GM18517 (cell line): ENCODE measurements at regions not wholly inside any gene's neighbourhood (a gene's known extent, or its start where the extent isn't known, plus 50 kb on each side); places are given as distances from the start of the nearest gene placed in this dataset.

Experiments used
- ATAC-seq: cut with Tn5 transposase; IDR thresholded peaks from one replicate; pipeline ENCODE4 v1.9.1; 2021; ENCODE audit warnings: mild to moderate bottlenecking, moderate library complexity; ENCODE audit not compliant: unreplicated experiment

GRCh38 chr10:70939441-70940003 lies 51.2 kb upstream of the PCBD1 start:
- no peak for ATAC-seq

- ATAC-seq = no peak
Measured at GRCh38 chr10:70940834-70941568, 52.6 kb upstream of the PCBD1 start.

DNA sequence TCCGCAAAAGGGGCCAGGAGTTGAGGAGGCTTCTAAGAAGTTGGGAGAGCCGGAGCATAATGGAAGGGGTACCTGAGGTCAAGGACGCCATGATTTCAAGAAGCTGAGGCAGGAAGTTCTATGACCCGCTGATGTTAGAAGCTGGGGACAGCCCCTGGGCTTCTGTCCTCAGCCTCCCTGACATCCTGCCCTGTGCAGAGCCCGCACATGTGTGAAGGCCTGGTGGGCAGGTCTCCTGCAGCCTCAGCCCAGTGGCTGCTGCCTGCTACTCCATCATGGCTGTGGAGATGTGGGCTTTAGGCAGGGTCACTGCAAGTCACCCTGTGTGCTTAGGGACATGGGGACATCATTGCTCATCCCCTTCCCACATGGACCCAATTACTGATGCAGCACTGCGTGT lies 53.8 kb upstream of the PCBD1 start:
- ATAC-seq = no peak

GRCh38 chr10:70942725-70943124 lies 54.4 kb upstream of the PCBD1 start:
- no peak for ATAC-seq

DNA sequence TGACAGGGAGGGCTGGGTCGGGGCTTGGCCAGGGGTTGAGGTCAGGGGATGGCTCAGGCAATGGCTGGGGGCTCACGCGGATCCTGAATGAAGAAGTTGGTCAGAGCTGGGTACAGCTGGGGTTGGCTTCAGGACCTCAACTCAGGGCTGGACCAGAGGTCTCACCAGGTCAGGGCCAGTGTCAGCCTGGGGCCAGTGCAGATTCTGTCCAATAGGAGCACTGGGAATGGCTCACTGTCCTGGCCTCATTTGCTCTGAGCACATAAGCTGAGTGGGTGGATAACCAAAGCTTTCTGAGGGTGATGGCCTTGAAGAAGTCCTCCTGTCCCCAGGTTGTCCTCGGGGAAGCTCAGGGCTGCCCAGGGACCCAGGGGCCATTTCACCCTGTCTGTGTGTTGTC lies 54.9 kb upstream of the PCBD1 start:
- no peak for ATAC-seq

- ATAC-seq = no peak
Measured at GRCh38 chr10:70943841-70944466, 55.6 kb upstream of the PCBD1 start.

DNA sequence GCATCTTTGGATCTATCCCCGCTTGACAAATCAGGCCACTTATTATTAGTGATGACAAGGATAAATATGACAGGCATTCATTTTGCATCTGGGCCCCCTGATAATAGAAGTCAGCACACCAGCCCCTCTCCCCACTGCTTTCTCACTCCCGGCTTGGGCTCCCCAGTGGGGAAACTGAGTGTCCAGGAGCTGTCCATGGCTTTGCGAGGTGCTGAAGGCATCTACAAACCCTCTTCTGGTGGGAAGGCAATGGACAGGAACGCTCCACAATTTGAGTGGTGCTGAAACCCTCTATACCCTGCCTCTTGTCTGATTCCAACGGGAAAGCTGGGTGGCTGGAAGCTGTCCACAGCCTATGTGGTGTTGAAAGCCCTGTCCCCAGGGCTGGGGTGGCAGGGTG lies 61.7 kb upstream of the PCBD1 start:
- ATAC-seq = no peak

DNA sequence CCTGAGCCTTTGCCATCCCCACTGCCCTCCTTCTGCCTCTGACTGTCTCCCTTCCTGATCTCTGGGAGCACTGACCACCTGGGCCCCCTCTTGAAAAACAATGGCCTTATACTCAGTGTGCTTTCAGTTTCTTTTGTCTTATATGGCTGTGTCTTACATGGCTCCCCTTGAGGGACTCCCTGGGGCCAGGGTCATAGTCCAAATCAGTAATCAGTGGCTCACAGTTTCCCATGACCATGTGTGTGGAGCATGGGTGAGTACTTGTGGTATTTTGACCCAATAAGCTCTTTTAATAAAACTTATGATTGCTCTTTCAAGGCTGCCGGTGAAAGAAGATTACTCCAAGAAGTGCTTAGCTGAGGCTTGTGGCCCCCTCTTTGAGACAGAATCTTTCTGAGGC lies 62.4 kb upstream of the PCBD1 start:
- no peak for ATAC-seq

GRCh38 chr10:70952401-70952800 lies 64.0 kb upstream of the PCBD1 start:
- no peak for ATAC-seq

- ATAC-seq = no peak
Measured at GRCh38 chr10:70952921-70953320, 64.6 kb upstream of the PCBD1 start.

DNA sequence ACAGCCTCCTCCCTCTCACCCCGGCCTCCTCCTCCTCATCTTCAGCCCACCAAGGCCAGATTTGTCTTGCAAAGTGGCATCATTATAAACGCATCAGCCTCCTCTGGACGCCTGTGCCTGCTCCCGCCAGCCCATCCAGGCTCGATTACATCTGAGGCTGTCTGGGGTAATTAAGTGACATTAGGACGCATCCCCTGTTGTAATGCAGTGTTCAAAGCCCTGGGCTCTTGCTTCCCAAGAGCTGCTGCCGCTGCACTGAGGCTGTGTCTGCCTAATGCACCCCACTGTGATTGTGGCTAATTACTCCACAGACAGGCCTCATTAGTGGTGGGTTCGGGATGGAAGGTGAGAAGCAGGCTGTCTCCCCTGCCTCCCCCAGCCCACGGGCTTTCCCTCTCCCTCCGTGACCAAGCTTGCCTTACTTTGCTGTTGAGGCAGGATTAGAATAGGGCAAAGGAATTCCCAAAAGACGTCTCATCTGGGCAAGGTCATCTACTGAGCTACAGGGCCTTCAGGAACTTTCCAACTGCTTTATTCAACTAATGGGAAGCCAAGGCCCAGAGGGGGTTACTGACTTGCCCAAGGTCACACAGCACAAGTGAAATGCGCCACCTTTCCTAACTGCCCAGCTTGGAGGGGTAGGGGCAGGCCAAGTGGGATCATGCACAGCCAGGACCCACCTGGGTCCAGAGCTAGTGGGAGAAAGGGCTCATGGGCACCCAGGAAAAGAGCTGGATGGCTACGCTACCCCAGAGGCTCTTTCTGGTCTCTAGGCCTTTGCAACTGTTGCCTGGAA lies 66.2 kb upstream of the PCBD1 start:
- ATAC-seq = no peak

GRCh38 chr10:70956029-70956759 lies 67.8 kb upstream of the PCBD1 start:
- ATAC-seq = no peak

DNA sequence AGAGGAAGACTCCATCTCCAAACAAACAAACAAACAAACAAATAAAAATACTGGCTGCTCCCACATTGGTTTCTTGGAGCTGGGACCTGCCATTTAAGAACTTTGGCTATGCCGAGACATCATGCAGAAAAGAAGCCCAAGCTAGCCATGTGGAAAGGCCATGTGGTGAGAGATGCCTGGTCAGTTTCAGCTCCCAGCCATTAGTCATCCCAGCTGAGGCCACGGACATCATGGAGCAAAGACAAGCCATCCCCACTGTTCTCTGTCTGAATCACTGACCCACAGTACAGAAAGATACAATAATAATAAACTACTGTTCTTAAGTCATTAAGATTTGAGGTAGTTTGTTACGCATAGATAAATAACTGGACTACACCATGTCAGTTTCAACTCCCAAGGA lies 70.0 kb upstream of the PCBD1 start:
- ATAC-seq = no peak

DNA sequence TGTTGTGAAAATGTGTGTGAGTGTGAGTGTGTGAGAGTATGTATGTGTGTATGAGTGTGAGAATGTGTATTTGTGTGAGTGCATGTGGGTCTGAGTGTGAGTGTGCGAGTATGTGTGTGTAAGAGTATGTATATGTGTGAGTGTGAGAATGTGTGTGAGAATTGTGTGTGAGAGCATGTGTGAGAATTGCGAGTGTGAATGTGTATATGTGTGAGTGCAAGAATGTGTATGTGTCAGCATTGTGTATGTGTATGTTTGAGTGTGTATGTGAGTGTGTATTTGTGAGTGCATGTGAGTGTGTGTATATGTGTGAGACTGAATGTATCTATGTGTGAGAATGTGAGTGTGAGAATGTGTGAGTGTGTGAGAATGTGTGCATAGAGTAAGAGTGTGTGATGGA lies 72.0 kb upstream of the PCBD1 start:
- ATAC-seq = no peak

- no peak for ATAC-seq
Measured at GRCh38 chr10:70960783-70961570, 72.6 kb upstream of the PCBD1 start.

- no peak for ATAC-seq
Measured at GRCh38 chr10:70962686-70963085, 74.3 kb upstream of the PCBD1 start.

DNA sequence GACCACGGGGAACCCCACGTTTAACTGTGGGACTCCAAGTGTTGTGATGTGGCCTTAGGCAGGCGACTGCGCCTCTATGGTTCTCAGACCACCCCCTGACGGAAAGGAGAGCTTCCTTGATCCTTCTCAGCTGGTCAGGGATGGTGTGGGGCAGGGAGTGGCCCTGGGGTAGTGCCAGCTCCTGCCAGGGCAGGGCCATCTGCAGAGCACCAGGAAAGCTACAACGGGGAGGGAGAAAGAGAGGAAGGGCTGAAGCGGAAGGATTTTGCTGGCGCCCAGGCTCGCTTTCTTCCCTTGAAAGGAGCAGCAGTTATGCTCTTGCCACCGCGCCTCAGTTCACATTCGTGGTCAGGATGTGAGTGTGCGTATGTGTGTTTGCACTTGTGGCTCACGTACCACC lies 74.9 kb upstream of the PCBD1 start:
- no peak for ATAC-seq

- ATAC-seq = no peak
Measured at GRCh38 chr10:70964245-70964644, 75.9 kb upstream of the PCBD1 start.

- no peak for ATAC-seq
Measured at GRCh38 chr10:70964881-70965280, 76.5 kb upstream of the PCBD1 start.

DNA sequence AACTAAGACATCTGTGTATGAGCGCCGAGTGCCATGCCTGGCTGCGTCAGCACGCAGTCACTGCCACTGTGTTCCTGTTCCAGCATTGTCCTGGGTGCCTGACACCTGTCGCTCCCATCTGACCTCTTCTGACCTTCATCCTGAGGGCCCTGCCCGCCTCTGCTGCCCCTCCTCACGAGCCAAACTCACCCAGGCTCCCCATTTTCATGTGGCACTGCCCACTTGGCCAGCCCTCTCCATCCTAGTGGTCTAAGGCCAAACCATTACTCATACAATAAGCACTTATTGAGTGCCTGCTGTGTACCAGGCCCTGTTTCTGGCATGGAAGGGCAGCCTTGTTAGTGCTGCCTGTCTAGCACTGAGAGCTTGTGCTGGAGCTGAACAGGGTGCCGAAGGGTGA lies 77.2 kb upstream of the PCBD1 start:
- ATAC-seq = no peak
